GM18909 (cell line): ENCODE measurements at regions not wholly inside any gene's neighbourhood (a gene's known extent, or its start where the extent isn't known, plus 50 kb on each side); places are given as distances from the start of the nearest gene placed in this dataset.
"Not testable (repeated sequence)": the region's sequence is repeated elsewhere in the genome, so short reads cannot be mapped to it uniquely, and the experiment has no call there.

Experiments
- ATAC-seq: cut with Tn5 transposase; IDR thresholded peaks from one replicate; pipeline ENCODE4 v1.9.1; 2021; ENCODE audit warnings: mild to moderate bottlenecking; ENCODE audit not compliant: unreplicated experiment, poor library complexity

GRCh38 chr16:13441675-13442074 lies 478.3 kb upstream of the ERCC4 start:
- ATAC-seq: peak; percentile 61

- no peak for ATAC-seq
These were observed 471.6 kb upstream of the ERCC4 start for GRCh38 chr16:13448346-13448745.

GRCh38 chr16:13453325-13453724 lies 466.6 kb upstream of the ERCC4 start:
- no peak for ATAC-seq

GRCh38 chr16:13453938-13454553 lies 465.9 kb upstream of the ERCC4 start:
- no peak for ATAC-seq

- no peak for ATAC-seq
These were observed 456.3 kb upstream of the ERCC4 start for GRCh38 chr16:13463619-13464018.

- ATAC-seq: no peak
These were observed 448.9 kb upstream of the ERCC4 start for GRCh38 chr16:13471036-13471435.

GRCh38 chr16:13478991-13479390 lies 441.0 kb upstream of the ERCC4 start:
- ATAC-seq: no peak

- ATAC-seq: no peak
These were observed 440.4 kb upstream of the ERCC4 start for GRCh38 chr16:13479549-13479948.

- ATAC-seq: no peak
These were observed 439.2 kb upstream of the ERCC4 start for GRCh38 chr16:13480801-13481200.

GRCh38 chr16:13483121-13483520 lies 436.8 kb upstream of the ERCC4 start:
- ATAC-seq: no peak

GRCh38 chr16:13489416-13489815 lies 430.5 kb upstream of the ERCC4 start:
- ATAC-seq: not testable (repeated sequence)

GRCh38 chr16:13492046-13492445 lies 427.9 kb upstream of the ERCC4 start:
- ATAC-seq: no peak

- no peak for ATAC-seq
These were observed 415.9 kb upstream of the ERCC4 start for GRCh38 chr16:13503960-13504635.

- no peak for ATAC-seq
These were observed 412.4 kb upstream of the ERCC4 start for GRCh38 chr16:13507530-13507929.

GRCh38 chr16:13510425-13511151 lies 409.4 kb upstream of the ERCC4 start:
- no peak for ATAC-seq

GRCh38 chr16:13517841-13518240 lies 402.1 kb upstream of the ERCC4 start:
- ATAC-seq: no peak

GRCh38 chr16:13519871-13520270 lies 400.1 kb upstream of the ERCC4 start:
- ATAC-seq: no peak

GRCh38 chr16:13521356-13521755 lies 398.6 kb upstream of the ERCC4 start:
- ATAC-seq: no peak

GRCh38 chr16:13527332-13527731 lies 392.6 kb upstream of the ERCC4 start:
- no peak for ATAC-seq

- ATAC-seq: no peak
These were observed 391.3 kb upstream of the ERCC4 start for GRCh38 chr16:13528691-13529090.

GRCh38 chr16:13529193-13529982 lies 390.6 kb upstream of the ERCC4 start:
- no peak for ATAC-seq
